Lung (tissue), 11 donors: ENCODE measurements at regions not wholly inside any gene's neighbourhood (a gene's known extent, or its start where the extent isn't known, plus 50 kb on each side); places are given as distances from the start of the nearest gene placed in this dataset.

Source experiments
- ATAC-seq: fragments of 200-7000 bp; cut with Tn5 transposase; one replicate; pipeline ENCODE4 v1.9.1; 2020; ENCODE audit warnings: moderate number of reproducible peaks; ENCODE audit not compliant: insufficient read depth, low FRiP score
- DNase-seq, 3 donors: peaks; one replicate each; pipeline ENCODE4 v3.0.0-alpha.2; 2013 to 2017
- H3K27ac ChIP-seq, 2 donors: one replicate each; pipeline ENCODE4 v1.5.1; 2013; ENCODE audit warnings: mild to moderate bottlenecking in 2 of 2, moderate library complexity in 2 of 2, control low read depth in 1 of 2, inconsistent platforms in 1 of 2, low read depth in 1 of 2, low read length in 1 of 2
- H3K27me3 ChIP-seq, 3 donors: one replicate each; pipeline ENCODE4 v1.5.1; 2013; ENCODE audit warnings: low read length in 2 of 3; ENCODE audit not compliant: control insufficient read depth in 3 of 3, insufficient read depth in 3 of 3
- H3K36me3 ChIP-seq, 4 donors: one replicate each; pipeline ENCODE4 v1.5.1; 2013; ENCODE audit warnings: low read length in 4 of 4, mild to moderate bottlenecking in 1 of 4, moderate library complexity in 1 of 4; ENCODE audit not compliant: control insufficient read depth in 4 of 4, insufficient read depth in 4 of 4
- H3K4me1 ChIP-seq, 5 donors: one replicate each; pipeline ENCODE4 v1.5.1; 2013; ENCODE audit warnings: low read length in 5 of 5, mild to moderate bottlenecking in 2 of 5, moderate library complexity in 1 of 5; ENCODE audit not compliant: control insufficient read depth in 5 of 5, insufficient read depth in 5 of 5
- H3K4me3 ChIP-seq: one replicate; pipeline ENCODE4 v1.5.1; 2013; ENCODE audit warnings: mild to moderate bottlenecking, control low read depth, moderate library complexity
- H3K9ac ChIP-seq, 2 donors: one replicate each; pipeline ENCODE4 v1.5.1; 2013; ENCODE audit warnings: low read length in 2 of 2, control low read depth in 1 of 2; ENCODE audit not compliant: insufficient read depth in 1 of 2
- H3K9me3 ChIP-seq, 4 donors: one replicate each; pipeline ENCODE4 v1.5.1; 2013; ENCODE audit warnings: low read length in 3 of 4, mild to moderate bottlenecking in 1 of 4, moderate library complexity in 1 of 4; ENCODE audit not compliant: control insufficient read depth in 4 of 4, insufficient read depth in 3 of 4
- WGBS, 2 donors: extraction: QIAGEN DNeasy Blood & Tissue Kit; methylation state at CpG; one replicate each; pipeline ENCODE4 v1.1.7; 2013; 5-methylcytosine and 5-hydroxymethylcytosine counted together
- TF ChIP-seq, protein P1 (sequence below): IDR thresholded peaks from 2 replicates; pipeline ENCODE4 v1.5.1; 2012; ENCODE audit warnings: mild to moderate bottlenecking; ENCODE audit errors: control extremely low read depth, extremely low read depth
- donor health status: control.
- donor health status: control.
- donor health status: Bipolar disorder and iron deficiency.
- donor health status: healthy.
- donor health status: DM: yes; HTN: yes; CAD: no.

- Histone ChIP-seq H3K4me1 (no peaks in the 10 kb centered on the region), H3K9me3 (peaks cover 0 to 4% (median 1%) of the 10 kb centered on the region in 4 donors), H3K27me3 (no peaks in the 10 kb centered on the region), H3K9ac (no peak overlapping the region), H3K4me3 (no peak overlapping the region), H3K27ac (no peak overlapping the region), H3K36me3 (no peaks in the 10 kb centered on the region)
- DNase-seq (no peak), ATAC-seq (no peak)
- 66 to 74% methylated on average over 5 of the region's 5 CpGs for WGBS, 2 donors
- TF ChIP-seq, protein P1, sequence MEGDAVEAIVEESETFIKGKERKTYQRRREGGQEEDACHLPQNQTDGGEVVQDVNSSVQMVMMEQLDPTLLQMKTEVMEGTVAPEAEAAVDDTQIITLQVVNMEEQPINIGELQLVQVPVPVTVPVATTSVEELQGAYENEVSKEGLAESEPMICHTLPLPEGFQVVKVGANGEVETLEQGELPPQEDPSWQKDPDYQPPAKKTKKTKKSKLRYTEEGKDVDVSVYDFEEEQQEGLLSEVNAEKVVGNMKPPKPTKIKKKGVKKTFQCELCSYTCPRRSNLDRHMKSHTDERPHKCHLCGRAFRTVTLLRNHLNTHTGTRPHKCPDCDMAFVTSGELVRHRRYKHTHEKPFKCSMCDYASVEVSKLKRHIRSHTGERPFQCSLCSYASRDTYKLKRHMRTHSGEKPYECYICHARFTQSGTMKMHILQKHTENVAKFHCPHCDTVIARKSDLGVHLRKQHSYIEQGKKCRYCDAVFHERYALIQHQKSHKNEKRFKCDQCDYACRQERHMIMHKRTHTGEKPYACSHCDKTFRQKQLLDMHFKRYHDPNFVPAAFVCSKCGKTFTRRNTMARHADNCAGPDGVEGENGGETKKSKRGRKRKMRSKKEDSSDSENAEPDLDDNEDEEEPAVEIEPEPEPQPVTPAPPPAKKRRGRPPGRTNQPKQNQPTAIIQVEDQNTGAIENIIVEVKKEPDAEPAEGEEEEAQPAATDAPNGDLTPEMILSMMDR = no peak
Measured at GRCh38 chr7:51629206-51629605, 312.6 kb upstream of the COBL start.

GRCh38 chr7:51621956-51622355 is 305.3 kb upstream of the COBL start:
- DNase-seq (no peak), ATAC-seq (no peak)
- no peak overlapping the region for H3K9ac ChIP-seq
- WGBS, 2 donors = 83 to 91% methylated on average over 2 of the region's 2 CpGs
- no peaks in the 10 kb centered on the region for H3K36me3 ChIP-seq
- H3K27me3 ChIP-seq = no peaks in the 10 kb centered on the region
- H3K4me3 ChIP-seq = no peak overlapping the region
- TF ChIP-seq, protein P1 = no peak
- no peak overlapping the region for H3K27ac ChIP-seq
- H3K4me1 ChIP-seq = no peaks in the 10 kb centered on the region
- peaks cover 0 to 3% (median 0%) of the 10 kb centered on the region in 4 donors for H3K9me3 ChIP-seq

GRCh38 chr7:51620706-51621105 is 304.1 kb upstream of the COBL start:
- H3K9me3 ChIP-seq = peaks cover 0 to 5% (median 0%) of the 10 kb centered on the region in 4 donors
- DNase-seq = no peak
- no peaks in the 10 kb centered on the region for H3K36me3 ChIP-seq
- H3K4me1 ChIP-seq = no peaks in the 10 kb centered on the region
- H3K27me3 ChIP-seq = no peaks in the 10 kb centered on the region
- WGBS, 2 donors = 47 to 50% methylated on average over 5 of the region's 5 CpGs
- TF ChIP-seq, protein P1 = no peak
- no peak overlapping the region for H3K4me3 ChIP-seq
- H3K9ac ChIP-seq = no peak overlapping the region
- no peak overlapping the region for H3K27ac ChIP-seq
- no peak for ATAC-seq

DNA sequence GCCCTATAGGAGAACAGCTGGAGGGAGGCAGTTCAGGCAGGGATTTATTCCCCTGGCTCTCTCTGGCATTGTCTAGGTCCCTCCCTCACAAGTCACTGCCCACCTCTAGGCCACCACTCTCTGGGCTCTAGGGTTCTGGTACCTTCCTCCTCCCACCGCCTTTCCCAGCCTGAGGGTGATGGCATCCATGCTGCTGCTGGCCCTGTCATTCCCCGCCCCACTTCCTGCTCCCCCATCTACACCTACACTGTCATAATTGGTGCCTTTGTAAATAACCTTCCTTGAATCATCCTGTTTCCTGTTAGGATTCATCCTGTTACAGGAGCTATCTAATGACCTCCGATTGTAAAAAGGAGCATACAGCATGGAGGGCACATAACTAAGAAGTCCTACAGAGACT is 303.3 kb upstream of the COBL start:
- ATAC-seq = no peak
- no peak overlapping the region for H3K27ac ChIP-seq
- DNase-seq = no peak
- H3K4me3 ChIP-seq = no peak overlapping the region
- peaks cover 0 to 5% (median 0%) of the 10 kb centered on the region in 4 donors for H3K9me3 ChIP-seq
- 63 to 69% methylated on average over 3 of the region's 3 CpGs for WGBS, 2 donors
- H3K27me3 ChIP-seq = no peaks in the 10 kb centered on the region
- H3K9ac ChIP-seq = no peak overlapping the region
- no peaks in the 10 kb centered on the region for H3K36me3 ChIP-seq
- TF ChIP-seq, protein P1 = no peak
- no peaks in the 10 kb centered on the region for H3K4me1 ChIP-seq
